Transverse colon (tissue), 4 donors: ENCODE measurements at regions not wholly inside any gene's neighbourhood (a gene's known extent, or its start where the extent isn't known, plus 50 kb on each side); places are given as distances from the start of the nearest gene placed in this dataset.

Source experiments
- EP300 ChIP-seq: sonication (generic); formaldehyde crosslinking; IDR thresholded peaks from one replicate; pipeline ENCODE4 v1.6.1; 2017; ENCODE audit warnings: antibody characterized with exemption, low read depth
- POLR2A ChIP-seq: fragments of 450-650 bp; IDR thresholded peaks from one replicate; pipeline ENCODE4 v1.6.1; 2016; ENCODE audit warnings: antibody characterized with exemption, mild to moderate bottlenecking, moderate library complexity
- POLR2AphosphoS5 ChIP-seq, 3 donors: sonication (generic); formaldehyde crosslinking; IDR thresholded peaks; one replicate each; pipeline ENCODE4 v1.6.1; 2016; ENCODE audit warnings: antibody characterized with exemption in 3 of 3
- TF ChIP-seq, protein P1 (sequence below), 5 experiments: fragments of 200-600 bp in 3 of 5; fragments of 450-650 bp in 2 of 5; sonication (generic) in 3 of 5; IDR thresholded peaks; 1 replicate in 2 of 5; 2 replicates in 3 of 5; pipeline ENCODE4 v1.5.1; 2016 to 2017; ENCODE audit warnings: antibody characterized with exemption in 5 of 5, inconsistent platforms in 3 of 5, mild to moderate bottlenecking in 2 of 5, moderate library complexity in 1 of 5

DNA sequence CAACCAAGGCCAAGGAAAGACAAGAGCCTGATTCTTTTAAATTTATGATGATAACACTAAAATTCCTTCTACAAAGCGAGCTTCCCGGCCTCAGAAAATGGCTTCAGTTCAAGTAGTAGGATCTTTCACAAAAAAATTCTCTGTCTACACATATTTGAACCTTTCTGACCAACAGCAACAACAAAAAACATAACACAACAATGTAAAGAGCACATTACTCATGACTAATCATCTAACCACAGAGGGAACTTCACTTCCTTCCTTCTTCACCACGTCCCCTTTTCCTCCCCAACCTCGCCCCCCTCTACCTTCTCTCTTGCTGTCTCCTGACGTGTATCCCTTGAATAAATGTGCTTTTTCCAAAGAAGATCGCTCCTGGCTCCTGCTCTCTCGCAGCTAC is 228.2 kb downstream of the MYLK4 start:
- TF ChIP-seq, protein P1, sequence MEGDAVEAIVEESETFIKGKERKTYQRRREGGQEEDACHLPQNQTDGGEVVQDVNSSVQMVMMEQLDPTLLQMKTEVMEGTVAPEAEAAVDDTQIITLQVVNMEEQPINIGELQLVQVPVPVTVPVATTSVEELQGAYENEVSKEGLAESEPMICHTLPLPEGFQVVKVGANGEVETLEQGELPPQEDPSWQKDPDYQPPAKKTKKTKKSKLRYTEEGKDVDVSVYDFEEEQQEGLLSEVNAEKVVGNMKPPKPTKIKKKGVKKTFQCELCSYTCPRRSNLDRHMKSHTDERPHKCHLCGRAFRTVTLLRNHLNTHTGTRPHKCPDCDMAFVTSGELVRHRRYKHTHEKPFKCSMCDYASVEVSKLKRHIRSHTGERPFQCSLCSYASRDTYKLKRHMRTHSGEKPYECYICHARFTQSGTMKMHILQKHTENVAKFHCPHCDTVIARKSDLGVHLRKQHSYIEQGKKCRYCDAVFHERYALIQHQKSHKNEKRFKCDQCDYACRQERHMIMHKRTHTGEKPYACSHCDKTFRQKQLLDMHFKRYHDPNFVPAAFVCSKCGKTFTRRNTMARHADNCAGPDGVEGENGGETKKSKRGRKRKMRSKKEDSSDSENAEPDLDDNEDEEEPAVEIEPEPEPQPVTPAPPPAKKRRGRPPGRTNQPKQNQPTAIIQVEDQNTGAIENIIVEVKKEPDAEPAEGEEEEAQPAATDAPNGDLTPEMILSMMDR (IDR thresholded peaks at IDR 0.05): no peak
- TF ChIP-seq EP300 (no peak), POLR2A (no peak), POLR2AphosphoS5 (IDR thresholded peaks at IDR 0.05) (no peak)
